Activated CD4-positive, alpha-beta T cell treated with anti-CD3 and anti-CD28 coated beads, Interleukin-2, amount 10 ng/mL, durations not matched to agents 7 days and 5 days (primary cell): ENCODE measurements at regions not wholly inside any gene's neighbourhood (a gene's known extent, or its start where the extent isn't known, plus 50 kb on each side); places are given as distances from the start of the nearest gene placed in this dataset.

Experiments used
- CTCF ChIA-PET: fragments of 350-600 bp; sonication (Branson Sonifier 250); formaldehyde crosslinking; loops from one replicate; lab custom pipeline; 2021; ENCODE audit warnings: antibody characterized with exemption; lab: Charles Lee
- POLR2A ChIA-PET: fragments of 350-600 bp; sonication (Branson Sonifier 250); formaldehyde crosslinking; loops from one replicate; lab custom pipeline; 2021; ENCODE audit warnings: antibody characterized with exemption; lab: Charles Lee
- DNase-seq: peaks from one replicate; pipeline ENCODE4 v3.0.0-alpha.2; 2020
- H3K27ac Mint-ChIP-seq: one replicate; pipeline ENCODE4 v1.8.0; 2021; ENCODE audit warnings: mild to moderate bottlenecking, moderate library complexity, mixed read lengths
- H3K27me3 Mint-ChIP-seq: one replicate; pipeline ENCODE4 v1.8.0; 2021; ENCODE audit warnings: mixed read lengths
- H3K36me3 Mint-ChIP-seq: one replicate; pipeline ENCODE4 v1.8.0; 2021; ENCODE audit warnings: low read depth, mixed read lengths
- H3K4me1 Mint-ChIP-seq: one replicate; pipeline ENCODE4 v1.8.0; 2021; ENCODE audit warnings: mixed read lengths
- H3K4me3 Mint-ChIP-seq: one replicate; pipeline ENCODE4 v1.8.0; 2021; ENCODE audit warnings: mild to moderate bottlenecking, moderate library complexity, mixed read lengths
- H3K9me3 Mint-ChIP-seq: one replicate; pipeline ENCODE4 v1.8.0; 2021; ENCODE audit warnings: mixed read lengths

DNA sequence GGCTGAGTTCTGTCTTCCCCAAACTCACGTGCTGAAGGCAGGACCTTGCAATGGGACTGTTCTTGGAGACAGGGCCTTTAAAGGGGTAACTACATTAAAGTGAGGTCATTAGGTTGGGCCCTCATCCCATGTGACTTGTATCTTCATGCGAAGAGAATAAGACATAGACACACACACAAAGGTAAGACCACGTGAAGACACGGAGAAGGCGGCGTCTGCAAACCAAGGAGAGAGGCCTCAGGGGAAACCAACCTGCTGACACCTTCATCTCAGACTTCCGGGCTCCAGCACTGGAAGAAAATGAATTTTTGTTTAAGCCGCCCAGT is 50.7 kb upstream of the KCNMB1 start:
- Mint-ChIP-seq H3K4me1 (no peaks in the 10 kb centered on the region), H3K4me3 (no peak overlapping the region), H3K27ac (no peak overlapping the region), H3K27me3 (no peaks in the 10 kb centered on the region), H3K9me3 (no peaks in the 10 kb centered on the region), H3K36me3 (no peaks in the 10 kb centered on the region)
- CTCF ChIA-PET: no interaction called here
- no peak for DNase-seq
- POLR2A ChIA-PET: no interaction called here

DNA sequence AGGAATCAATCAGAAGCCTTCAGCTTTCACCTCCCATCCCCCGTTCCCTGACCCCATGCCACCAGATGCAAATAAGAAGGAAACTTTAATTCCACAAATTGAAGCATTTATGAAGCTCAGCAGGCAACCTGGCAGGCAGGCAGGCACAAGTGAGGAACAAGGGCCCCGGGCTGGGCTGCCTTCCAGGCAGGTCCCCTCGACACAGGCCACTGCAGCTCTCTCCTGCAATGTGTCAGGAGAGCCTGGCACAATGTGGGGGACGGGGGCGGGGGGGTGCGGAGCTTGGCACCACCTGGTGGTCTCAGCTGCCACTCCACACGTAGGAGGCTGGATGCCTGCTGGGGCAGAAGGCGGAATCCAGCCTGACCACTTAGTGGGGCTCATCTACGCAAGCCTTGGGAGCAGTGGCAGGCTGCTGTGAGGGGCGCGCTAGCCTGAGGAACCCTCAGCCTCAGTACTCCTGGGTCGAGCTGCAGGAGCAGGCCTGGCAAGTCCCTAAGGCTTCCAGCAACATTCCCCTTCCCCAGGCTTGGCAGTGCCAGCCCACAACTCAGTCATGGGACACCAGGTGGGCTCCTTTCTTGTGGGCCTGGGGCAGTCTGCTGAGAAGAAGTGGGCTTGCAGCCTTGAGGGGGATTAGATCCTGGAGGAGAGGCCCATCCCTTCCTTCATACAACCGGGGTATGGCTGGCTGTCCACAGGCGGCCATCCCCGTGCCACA is 50.2 kb upstream of the KCNMB1 start:
- Mint-ChIP-seq H3K36me3 (no peaks in the 10 kb centered on the region), H3K9me3 (no peaks in the 10 kb centered on the region), H3K4me1 (no peaks in the 10 kb centered on the region), H3K4me3 (no peak overlapping the region), H3K27ac (no peak overlapping the region), H3K27me3 (no peaks in the 10 kb centered on the region)
- DNase-seq: no peak
- ChIA-PET CTCF (interaction anchor here (0.6 kb wide), 1 partner anchor 33 kb away, joined by 3 read pairs; no protein-coding TSS in a partner anchor), POLR2A (no interaction called here)
